ENCODE measurements at regions not wholly inside any gene's neighbourhood (a gene's known extent, or its start where the extent isn't known, plus 50 kb on each side); places are given as distances from the start of the nearest gene placed in this dataset.

DNA sequence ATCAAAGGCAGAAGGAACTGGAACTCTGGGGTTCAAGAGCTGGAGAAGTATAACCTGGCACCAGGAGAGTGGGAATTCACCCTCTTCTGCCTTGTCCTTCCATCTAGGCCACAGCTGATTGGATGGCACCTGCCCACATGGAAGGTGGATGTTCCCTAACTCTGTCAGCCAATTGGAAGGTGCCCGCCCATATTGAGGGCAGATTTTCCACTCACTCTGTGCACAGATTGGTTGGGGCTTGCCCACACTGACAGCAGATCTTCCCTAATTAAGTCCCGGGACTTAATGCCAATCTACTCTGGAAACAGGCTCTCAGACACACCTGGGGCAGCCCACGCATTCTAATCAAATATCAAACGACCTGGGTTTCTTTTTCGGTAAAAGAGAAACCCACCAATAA lies 1142.3 kb upstream of the CELF2 start:
- TF ChIP-seq POLR2A (IDR thresholded peaks at IDR 0.05) = no peak
- TF ChIP-seq, protein P1, sequence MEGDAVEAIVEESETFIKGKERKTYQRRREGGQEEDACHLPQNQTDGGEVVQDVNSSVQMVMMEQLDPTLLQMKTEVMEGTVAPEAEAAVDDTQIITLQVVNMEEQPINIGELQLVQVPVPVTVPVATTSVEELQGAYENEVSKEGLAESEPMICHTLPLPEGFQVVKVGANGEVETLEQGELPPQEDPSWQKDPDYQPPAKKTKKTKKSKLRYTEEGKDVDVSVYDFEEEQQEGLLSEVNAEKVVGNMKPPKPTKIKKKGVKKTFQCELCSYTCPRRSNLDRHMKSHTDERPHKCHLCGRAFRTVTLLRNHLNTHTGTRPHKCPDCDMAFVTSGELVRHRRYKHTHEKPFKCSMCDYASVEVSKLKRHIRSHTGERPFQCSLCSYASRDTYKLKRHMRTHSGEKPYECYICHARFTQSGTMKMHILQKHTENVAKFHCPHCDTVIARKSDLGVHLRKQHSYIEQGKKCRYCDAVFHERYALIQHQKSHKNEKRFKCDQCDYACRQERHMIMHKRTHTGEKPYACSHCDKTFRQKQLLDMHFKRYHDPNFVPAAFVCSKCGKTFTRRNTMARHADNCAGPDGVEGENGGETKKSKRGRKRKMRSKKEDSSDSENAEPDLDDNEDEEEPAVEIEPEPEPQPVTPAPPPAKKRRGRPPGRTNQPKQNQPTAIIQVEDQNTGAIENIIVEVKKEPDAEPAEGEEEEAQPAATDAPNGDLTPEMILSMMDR (IDR thresholded peaks at IDR 0.05) = no peak

Measured in esophagus squamous epithelium (tissue), 4 donors.